ENCODE measurements at regions not wholly inside any gene's neighbourhood (a gene's known extent, or its start where the extent isn't known, plus 50 kb on each side); places are given as distances from the start of the nearest gene placed in this dataset.
"Not testable (repeated sequence)": the region's sequence is repeated elsewhere in the genome, so short reads cannot be mapped to it uniquely, and the experiment has no call there.

DNA sequence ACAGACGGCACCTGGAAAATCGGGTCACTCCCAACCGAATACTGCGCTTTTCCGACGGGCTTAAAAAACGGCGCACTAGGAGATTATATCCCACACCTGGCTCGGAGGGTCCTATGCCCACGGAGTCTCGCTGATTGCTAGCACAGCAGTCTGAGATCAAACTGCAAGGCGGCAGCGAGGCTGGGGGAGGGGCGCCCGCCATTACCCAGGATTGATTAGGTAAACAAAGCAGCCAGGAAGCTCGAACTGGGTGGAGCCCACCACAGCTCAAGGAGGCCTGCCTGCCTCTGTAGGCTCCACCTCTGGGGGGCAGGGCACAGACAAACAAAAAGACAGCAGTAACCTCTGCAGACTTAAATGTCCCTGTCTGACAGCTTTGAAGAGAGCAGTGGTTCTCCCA lies 64.5 kb downstream of the SLC30A10 start:
- DNase-seq, result not testable (repeated sequence)

DNA sequence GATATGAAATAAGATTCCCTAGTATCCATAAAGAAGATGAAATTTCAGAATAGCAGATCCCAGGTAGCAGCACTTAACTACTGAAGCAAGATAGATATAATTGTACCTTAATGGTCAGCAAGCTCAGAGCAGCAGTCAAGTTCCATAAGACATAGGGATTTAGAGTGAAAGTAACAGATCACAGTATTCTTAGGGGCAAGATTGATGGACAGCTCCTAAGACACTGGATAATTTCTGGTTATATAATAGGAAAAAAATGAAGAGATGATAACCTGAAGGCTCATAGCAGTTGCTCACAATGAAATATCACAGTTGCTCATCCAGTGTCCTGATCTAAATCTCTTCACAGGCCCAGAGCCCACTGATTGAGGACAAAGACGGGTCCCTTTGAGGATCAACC lies 66.0 kb downstream of the SLC30A10 start:
- TF ChIP-seq POLR2A (IDR thresholded peaks at IDR 0.05; ENCODE audit: low read length) (no peak), GATA1 (IDR thresholded peaks at IDR 0.05; ENCODE audit: low read depth, low read length) (no peak)
- DNase-seq, result no peak

- no peak for DNase-seq
- no peak for TF ChIP-seq POLR2A (IDR thresholded peaks at IDR 0.05; ENCODE audit: low read length)
- no peak for TF ChIP-seq GATA1 (IDR thresholded peaks at IDR 0.05; ENCODE audit: low read depth, low read length)
Measured at GRCh38 chr1:219858980-219859379, 69.4 kb downstream of the SLC30A10 start.

DNA sequence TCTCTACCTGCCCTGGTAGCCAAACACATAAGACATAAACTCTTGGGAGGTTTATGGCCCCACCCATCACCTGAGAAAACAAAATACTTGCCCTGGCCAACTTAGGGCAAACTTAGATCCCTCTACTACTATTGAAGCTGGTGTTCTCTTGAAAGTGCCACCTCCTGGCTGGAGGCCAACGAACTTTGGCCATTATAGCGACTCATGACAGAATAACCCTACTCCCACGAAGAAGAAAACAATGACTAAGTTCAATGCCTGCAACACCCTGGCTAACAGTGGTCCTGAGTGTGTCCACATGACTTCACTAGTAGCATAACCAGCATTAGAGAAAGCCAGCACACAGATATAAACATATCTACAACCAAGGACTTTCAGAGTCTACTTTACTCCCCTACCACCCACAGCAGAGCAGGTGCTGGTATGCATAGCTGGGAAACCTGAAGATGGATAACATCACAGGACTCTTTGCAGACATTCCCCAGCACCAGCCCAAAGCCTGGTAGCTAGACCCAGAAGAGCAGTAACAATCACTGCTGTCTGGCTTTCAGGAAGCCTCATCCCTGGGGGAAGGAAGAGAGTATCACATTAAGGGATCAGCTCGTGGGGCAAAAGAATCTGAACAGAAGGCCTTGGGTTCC lies 81.0 kb downstream of the SLC30A10 start:
- no peak for TF ChIP-seq GATA1 (IDR thresholded peaks at IDR 0.05; ENCODE audit: low read depth, low read length)
- TF ChIP-seq POLR2A (IDR thresholded peaks at IDR 0.05; ENCODE audit: low read length), result no peak
- no peak for DNase-seq

DNA sequence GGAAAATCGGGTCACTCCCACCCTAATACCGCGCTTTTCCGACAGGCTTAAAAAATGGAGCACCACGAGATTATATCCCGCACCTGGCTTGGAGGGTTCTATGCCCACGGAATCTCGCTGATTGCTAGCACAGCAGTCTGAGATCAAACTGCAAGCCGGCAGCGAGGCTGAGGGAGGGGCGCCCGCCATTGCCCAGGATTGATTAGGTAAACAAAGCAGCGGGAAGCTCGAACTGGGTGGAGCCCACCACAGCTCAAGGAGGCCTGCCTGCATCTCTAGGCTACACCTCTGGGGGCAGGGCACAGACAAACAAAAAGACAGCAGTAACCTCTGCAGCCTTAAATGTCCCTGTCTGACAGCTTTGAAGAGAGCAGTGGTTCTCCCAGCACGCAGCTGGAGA lies 88.8 kb downstream of the SLC30A10 start:
- DNase-seq, result not testable (repeated sequence)

DNA sequence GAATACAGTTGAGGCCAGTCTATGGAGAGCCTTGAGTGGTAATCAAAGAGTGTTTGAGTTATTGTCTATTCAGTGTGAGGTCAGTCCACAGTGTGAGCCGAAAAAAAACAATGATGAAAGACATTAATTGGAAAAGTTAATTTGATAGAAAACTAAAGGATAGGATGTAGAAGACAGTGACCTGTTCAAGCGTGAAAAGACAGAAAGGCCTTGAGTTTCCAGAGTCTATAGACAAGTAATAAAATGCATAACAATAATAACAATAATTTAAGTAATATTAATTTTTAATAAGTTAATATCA lies 90.4 kb downstream of the SLC30A10 start:
- no peak for DNase-seq
- TF ChIP-seq GATA1 (IDR thresholded peaks at IDR 0.05; ENCODE audit: low read depth, low read length), result no peak
- no peak for TF ChIP-seq POLR2A (IDR thresholded peaks at IDR 0.05; ENCODE audit: low read length)

GRCh38 chr1:219837274-219837993 lies 90.9 kb downstream of the SLC30A10 start:
- DNase-seq, result peak; percentile 52 to 61
- TF ChIP-seq POLR2A (IDR thresholded peaks at IDR 0.05; ENCODE audit: low read length) (no peak), GATA1 (IDR thresholded peaks at IDR 0.05; ENCODE audit: low read depth, low read length) (no peak)

GRCh38 chr1:219834314-219834917 lies 93.9 kb downstream of the SLC30A10 start:
- no peak for DNase-seq
- TF ChIP-seq GATA1 (IDR thresholded peaks at IDR 0.05; ENCODE audit: low read depth, low read length), result no peak
- TF ChIP-seq POLR2A (IDR thresholded peaks at IDR 0.05; ENCODE audit: low read length), result no peak

GRCh38 chr1:219833214-219833815 lies 95.0 kb downstream of the SLC30A10 start:
- no peak for DNase-seq
- TF ChIP-seq POLR2A (IDR thresholded peaks at IDR 0.05; ENCODE audit: low read length), result no peak
- TF ChIP-seq GATA1 (IDR thresholded peaks at IDR 0.05; ENCODE audit: low read depth, low read length), result no peak

DNA sequence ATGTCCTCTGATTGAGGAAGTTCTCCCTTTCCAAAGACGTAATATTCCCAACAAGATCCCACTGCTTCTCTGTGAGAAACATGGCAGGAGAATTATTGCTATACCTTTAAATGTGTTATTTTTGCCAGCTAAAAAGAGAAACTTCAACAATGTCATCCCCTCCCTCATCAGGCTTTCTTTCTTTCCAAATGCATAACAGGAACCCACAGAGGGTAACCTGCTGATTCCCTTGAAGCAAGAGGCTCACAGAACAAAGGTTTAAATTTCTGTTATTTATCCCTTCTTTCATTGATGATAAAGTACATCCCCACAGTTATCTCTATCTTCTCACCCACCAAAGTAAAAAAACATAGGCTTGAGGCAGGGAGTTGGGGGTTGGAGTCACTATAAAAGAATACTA lies 102.1 kb downstream of the SLC30A10 start:
- no peak for DNase-seq
- TF ChIP-seq POLR2A (IDR thresholded peaks at IDR 0.05; ENCODE audit: low read length) (no peak), GATA1 (IDR thresholded peaks at IDR 0.05; ENCODE audit: low read depth, low read length) (no peak)

GRCh38 chr1:219825355-219825754 lies 103.0 kb downstream of the SLC30A10 start:
- no peak for DNase-seq
- TF ChIP-seq POLR2A (IDR thresholded peaks at IDR 0.05; ENCODE audit: low read length) (no peak), GATA1 (IDR thresholded peaks at IDR 0.05; ENCODE audit: low read depth, low read length) (no peak)

- DNase-seq, result no peak
- no peak for TF ChIP-seq POLR2A (IDR thresholded peaks at IDR 0.05; ENCODE audit: low read length)
- no peak for TF ChIP-seq GATA1 (IDR thresholded peaks at IDR 0.05; ENCODE audit: low read depth, low read length)
Measured at GRCh38 chr1:219824338-219824737, 104.0 kb downstream of the SLC30A10 start.

GRCh38 chr1:219820551-219820950 lies 107.8 kb downstream of the SLC30A10 start:
- TF ChIP-seq POLR2A (IDR thresholded peaks at IDR 0.05; ENCODE audit: low read length) (no peak), GATA1 (IDR thresholded peaks at IDR 0.05; ENCODE audit: low read depth, low read length) (no peak)
- no peak for DNase-seq

DNA sequence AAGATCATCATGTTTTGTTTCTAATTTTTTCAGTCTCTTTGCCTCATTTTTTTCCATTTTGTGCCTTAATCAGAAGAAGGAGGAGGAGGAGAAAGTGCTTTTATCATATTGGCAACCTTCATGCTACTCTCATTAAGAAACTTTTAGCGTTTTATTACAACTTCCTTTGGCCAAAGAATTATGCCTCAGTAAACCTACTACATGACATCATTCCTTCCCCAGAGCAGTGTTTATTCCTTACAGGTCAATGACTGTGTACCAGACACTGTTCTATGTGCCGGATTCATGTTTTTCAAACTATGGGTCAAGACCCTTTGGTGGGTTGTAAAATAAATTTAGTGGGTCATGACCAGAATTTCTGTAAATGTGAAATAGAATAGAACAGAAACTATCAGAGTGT lies 110.4 kb downstream of the SLC30A10 start:
- TF ChIP-seq GATA1 (IDR thresholded peaks at IDR 0.05; ENCODE audit: low read depth, low read length) (no peak), POLR2A (IDR thresholded peaks at IDR 0.05; ENCODE audit: low read length) (no peak)
- DNase-seq, result no peak

DNA sequence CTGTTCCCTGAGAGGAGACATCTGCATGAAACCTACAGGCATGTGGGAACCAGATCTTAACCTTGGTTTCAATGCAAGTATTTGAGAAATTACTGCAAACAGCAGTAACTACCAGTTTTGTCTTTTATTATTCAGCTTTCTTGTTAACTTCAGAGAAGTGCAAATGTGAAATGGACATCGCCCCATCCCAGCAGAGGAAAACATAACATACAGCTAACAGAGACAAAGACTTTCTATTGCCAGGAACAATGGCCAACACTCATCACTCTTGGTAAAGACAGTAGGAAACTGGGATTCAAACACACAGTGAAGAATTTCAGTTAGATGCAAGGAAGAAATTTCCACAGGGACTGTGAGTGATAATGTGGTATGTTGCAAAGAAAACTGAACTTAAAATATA lies 115.1 kb downstream of the SLC30A10 start:
- no peak for TF ChIP-seq POLR2A (IDR thresholded peaks at IDR 0.05; ENCODE audit: low read length)
- no peak for TF ChIP-seq GATA1 (IDR thresholded peaks at IDR 0.05; ENCODE audit: low read depth, low read length)
- no peak for DNase-seq
